HG02981 (cell line): ENCODE measurements at regions not wholly inside any gene's neighbourhood (a gene's known extent, or its start where the extent isn't known, plus 50 kb on each side); places are given as distances from the start of the nearest gene placed in this dataset.

Experiments
- ATAC-seq: cut with Tn5 transposase; IDR thresholded peaks from one replicate; pipeline ENCODE4 v1.9.1; 2021; ENCODE audit warnings: mild to moderate bottlenecking, moderate library complexity; ENCODE audit not compliant: unreplicated experiment

DNA sequence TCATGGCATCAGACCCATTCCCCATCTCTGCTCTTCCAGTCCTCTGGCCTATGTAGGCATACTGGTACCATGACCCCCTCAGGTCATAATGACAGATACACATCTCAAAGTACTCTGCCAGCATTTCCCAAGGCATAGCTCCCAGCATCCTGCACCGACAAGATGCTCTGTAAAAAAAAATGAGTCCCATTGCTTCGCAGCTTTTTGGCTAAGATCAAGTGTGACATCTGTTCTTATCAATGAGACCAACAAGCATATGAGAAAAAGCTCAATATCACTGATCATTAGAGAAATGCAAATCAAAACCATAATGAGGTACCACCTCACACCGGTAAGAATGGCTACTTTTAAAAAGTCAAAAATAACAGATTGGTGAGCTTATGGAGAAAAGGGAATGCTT, 463.9 kb upstream of the PROK2 start:
- no peak for ATAC-seq

DNA sequence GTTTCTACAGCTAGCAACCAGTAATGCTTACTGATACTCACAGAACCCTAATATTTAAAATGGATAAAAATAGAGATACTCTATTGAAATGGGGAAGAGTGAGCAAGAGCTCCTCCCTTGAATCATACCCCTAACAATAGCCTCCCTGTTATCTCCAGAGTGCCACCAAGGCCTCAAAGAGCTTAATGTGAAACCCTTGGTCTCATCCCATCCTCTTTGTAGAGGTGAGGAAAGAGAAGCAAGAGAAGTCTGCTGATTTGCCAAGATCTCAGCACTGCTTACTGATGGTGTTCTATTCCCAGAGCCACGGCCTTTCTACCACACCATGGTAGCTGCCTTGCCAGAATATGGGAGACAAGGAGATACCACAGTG, 463.4 kb upstream of the PROK2 start:
- ATAC-seq = no peak

DNA sequence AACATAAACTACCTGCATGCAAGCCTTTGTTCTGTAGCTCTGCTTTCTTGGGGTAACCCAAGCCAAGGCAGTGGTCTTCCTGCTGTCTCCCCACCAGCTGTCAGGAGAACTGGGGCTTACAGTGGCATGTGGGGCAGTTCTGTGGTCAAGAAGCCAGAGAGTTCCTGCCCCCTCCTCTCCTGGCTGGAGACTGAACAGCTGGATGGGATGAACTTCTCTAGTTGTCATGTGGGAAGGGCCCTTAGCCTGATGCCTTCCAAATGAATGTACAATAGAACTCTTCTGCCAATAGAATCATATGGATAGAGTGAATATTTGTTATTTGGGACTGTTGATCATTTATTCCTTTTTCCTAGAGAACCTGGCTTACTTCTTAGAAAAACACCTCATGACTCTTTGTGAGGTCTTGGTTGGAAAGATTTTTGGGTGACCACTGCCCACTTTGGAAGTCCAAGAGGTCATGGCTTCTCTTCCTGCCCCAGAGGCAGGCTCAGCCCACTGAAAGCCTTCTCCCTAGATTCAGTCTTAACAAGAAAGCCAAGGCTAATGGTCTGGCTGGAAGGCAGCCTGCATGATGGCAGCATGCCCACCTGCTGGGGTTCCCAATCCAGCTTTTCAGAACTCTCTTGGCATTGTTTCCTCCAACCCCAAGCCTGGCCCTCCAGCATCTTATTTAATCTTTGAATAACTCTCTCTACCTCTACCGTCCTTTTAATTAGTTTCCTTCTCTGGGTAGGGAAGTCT, 462.9 kb upstream of the PROK2 start:
- no peak for ATAC-seq

- no peak for ATAC-seq
These were observed 462.2 kb upstream of the PROK2 start for GRCh38 chr3:72247126-72247525.

DNA sequence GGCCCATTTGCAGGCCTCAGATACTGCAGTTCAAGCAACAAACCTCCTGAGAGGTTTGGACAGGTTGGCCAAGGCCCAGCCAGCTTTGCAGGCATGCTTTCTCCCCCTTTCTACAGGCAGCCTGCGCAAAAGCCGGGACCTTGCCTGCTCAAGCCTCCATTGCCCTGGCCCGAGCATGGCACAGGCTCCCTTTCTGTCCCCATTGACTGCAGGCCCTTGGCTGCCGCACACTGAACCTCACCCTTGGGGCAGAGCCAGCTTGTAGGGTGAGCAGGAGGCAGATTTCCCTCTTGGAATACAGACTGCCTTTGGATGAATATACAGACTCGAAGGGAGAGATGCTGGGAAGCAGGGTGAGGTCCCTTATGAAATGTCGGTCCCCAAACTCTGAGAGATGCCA, 461.7 kb upstream of the PROK2 start:
- no peak for ATAC-seq

- ATAC-seq = no peak
These were observed 460.3 kb upstream of the PROK2 start for GRCh38 chr3:72245183-72245811.

- no peak for ATAC-seq
These were observed 459.4 kb upstream of the PROK2 start for GRCh38 chr3:72244396-72244795.

DNA sequence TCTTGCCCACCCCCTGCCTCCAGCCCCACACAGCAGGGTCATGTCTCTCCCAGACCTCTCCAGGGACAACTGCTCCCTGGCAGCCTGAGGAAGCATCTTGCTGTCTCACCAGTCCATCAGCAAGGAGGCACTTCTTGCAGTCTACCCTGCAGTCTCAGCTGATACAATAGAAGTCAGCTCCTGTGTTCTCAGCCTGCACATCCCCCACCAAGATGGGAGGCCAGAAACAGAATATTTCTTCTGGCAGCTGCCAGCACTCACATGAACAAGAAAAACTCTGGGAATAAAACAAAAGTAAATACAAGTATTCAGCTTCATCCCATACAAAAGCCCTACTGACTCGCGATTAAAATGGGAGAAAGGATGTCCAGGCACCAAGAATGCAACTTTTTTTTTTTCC, 457.4 kb upstream of the PROK2 start:
- ATAC-seq = no peak

DNA sequence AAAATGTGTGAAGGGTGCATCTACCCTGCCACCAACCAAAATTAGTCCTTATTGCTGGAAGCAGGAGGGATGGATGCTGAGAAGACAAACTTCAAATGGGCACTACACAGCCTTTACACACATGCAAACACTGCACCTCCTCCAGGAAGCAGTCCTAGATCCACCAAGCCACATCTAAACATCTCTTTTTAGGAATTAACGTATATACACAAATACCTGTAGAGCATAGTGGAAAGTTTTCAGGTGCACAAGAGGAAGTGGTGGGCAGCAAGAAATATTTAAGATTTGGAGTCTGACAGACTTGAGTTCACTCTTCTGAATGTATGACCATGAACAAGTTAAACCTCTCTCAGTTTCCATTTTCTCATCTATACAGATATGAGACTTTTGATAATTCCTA, 456.6 kb upstream of the PROK2 start:
- no peak for ATAC-seq

- ATAC-seq = no peak
These were observed 455.6 kb upstream of the PROK2 start for GRCh38 chr3:72240531-72240930.

- ATAC-seq = no peak
These were observed 453.9 kb upstream of the PROK2 start for GRCh38 chr3:72238801-72239200.

DNA sequence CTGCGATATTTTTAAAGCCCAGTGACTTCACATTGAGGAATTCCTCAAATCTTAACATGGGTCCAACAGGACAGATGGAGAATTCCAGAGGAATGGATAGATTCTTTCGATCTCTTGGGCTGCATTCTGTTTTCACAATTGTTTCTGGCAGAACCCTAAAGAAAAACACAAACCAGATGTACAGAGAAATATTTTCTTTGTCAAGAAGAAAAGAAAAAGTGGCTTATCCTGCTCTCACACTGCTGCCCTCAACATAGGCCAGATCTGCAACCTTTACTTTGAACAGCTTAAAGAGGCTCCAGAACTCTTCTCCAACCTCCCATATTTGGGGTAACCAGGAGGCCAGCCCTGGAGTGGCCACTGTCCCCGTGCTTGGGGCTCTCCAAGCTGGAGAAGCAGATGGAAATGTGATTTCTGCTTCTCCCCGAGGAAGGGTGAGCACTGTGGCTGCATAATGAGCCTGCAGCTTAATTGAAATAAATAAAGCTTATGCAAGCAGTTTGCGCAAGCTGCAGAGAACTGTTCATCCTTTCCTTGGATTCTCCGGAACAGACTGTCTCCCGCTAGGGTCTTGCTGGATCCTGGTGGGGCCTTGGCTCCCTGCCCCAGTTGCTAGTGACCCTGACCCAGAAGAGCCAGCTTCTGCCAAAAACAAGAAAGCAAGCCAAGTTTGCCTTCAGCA, 453.2 kb upstream of the PROK2 start:
- no peak for ATAC-seq

DNA sequence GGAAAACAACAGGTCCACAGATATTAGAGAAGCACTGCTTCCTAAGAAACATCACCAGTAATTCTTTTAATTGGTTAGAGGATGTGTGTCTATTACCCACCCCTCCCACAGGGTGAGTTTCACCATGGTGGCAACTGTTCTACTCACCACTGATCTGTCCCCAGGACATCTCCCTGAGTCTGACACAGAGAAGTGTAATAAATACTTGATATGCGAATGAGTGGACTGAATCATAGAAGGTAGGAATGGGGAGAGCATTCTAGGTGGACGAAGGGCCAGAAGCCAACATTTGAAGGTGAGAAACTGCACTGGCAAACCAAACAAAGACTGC, 452.7 kb upstream of the PROK2 start:
- no peak for ATAC-seq

- ATAC-seq = no peak
These were observed 449.4 kb upstream of the PROK2 start for GRCh38 chr3:72234391-72234790.

- ATAC-seq = no peak
These were observed 448.6 kb upstream of the PROK2 start for GRCh38 chr3:72233571-72233970.

DNA sequence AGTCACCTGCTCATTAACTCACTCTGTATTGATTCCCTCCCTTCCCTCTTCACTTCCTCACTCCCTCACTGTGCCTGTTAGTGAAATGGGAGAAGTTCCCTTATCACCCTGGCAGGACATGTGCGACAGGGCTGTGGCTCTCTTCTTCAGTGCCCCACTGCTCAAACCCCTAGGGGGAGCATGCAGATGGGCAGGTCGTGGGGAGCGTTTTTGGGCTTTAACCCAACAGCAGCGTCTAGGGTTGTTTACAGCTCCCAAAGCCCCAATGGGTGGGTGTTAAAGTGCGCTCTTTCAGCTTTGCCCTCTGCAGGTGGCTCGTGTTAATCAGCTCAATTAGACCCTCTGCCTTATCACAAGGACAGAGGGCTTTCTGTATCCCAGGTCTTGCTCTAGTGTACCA, 447.8 kb upstream of the PROK2 start:
- no peak for ATAC-seq

DNA sequence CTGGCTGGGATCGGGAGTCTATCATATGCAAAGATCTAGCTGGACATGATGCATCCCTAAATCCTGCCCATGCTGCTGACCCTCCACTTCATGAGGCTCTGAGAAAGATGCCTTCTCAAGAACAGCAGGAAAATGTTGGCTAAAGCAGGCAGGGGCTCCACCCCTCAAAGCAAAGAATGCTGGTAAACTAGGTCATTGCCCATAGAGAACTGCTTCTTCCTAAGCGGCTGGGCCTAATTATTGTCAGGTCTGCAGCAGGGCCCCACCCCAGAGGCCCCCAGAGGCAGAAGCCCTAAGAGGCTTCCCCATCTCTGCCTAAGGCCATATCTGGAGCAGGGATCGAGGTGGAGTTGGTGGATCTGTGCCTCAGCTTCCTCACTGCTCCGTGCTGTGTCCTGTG, 447.4 kb upstream of the PROK2 start:
- ATAC-seq = no peak

- no peak for ATAC-seq
These were observed 446.7 kb upstream of the PROK2 start for GRCh38 chr3:72231439-72232196.

DNA sequence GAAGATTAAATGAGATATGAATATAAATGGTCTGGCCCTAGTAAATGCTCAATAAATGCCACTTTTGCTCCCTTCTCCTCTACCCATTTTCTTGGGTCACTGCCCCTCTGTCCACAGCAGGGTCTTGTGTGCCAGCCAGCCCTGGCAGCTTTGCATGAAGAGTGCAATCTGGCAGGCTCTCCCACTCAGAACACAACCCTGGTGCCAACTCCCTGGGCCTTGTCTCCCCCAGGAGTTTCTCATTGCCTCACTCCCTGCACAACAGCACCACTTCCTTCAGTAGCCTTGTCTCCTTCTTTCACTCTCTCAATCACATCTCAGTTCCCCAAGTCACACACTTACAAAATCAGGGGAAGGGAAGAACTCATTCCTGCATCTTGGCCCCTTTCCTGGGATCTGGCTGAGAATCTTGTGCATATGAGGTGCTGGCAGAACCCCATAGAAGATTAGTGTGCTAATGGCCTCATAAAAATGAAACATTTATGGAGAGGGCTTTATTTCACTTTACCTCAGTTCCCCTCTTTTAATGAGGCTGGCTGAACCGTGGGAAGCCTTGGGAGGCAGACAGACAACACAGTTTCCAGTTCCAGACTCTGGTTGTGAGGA, 445.9 kb upstream of the PROK2 start:
- ATAC-seq = no peak

- ATAC-seq = no peak
These were observed 445.0 kb upstream of the PROK2 start for GRCh38 chr3:72229952-72230351.

DNA sequence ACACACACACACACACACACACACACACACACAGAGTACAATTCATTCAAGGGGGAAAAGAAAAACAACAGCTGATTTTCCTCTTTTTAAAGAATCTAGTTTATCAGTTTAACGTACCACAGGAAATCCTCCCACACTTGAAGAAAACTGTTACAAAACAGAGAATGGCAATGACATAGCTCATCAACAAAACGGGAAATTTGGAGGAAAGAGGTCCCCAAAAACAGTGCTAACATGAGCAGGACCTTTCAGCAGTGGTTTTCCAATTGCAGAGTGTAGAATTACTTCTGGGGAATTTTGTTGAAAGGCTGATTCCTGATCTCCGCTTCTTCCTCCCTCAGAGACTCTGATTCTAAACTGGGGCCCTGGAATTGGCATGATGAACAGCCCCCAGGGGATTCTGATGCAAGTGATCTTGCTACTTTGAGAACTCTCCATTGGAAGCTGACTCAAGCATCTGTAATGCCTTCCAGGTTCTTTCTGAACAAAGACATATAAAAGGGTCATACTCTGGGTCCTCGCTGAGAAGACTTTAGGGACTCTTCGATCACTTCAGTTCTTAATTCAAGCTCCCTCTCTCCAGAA, 442.6 kb upstream of the PROK2 start:
- no peak for ATAC-seq
